IPS-20b (cell line): ENCODE measurements at regions not wholly inside any gene's neighbourhood (a gene's known extent, or its start where the extent isn't known, plus 50 kb on each side); places are given as distances from the start of the nearest gene placed in this dataset.

ENCODE experiments used
- H3K27ac ChIP-seq: one replicate; pipeline ENCODE4 v1.5.1; 2013; ENCODE audit warnings: low read length
- H3K27me3 ChIP-seq: 2 replicates; pipeline ENCODE4 v1.6.1; 2013; ENCODE audit warnings: mild to moderate bottlenecking, low read length, inconsistent platforms; ENCODE audit not compliant: insufficient read depth
- H3K36me3 ChIP-seq: 2 replicates; pipeline ENCODE4 v1.6.1; 2013; ENCODE audit warnings: low read depth, mild to moderate bottlenecking, inconsistent platforms, low read length, moderate library complexity; ENCODE audit not compliant: insufficient read depth
- H3K4me1 ChIP-seq: 2 replicates; pipeline ENCODE4 v1.6.1; 2013; ENCODE audit warnings: mild to moderate bottlenecking, control low read depth, inconsistent platforms, low read length, moderate library complexity; ENCODE audit not compliant: insufficient read depth
- H3K4me3 ChIP-seq: 2 replicates; pipeline ENCODE4 v1.5.1; 2013; ENCODE audit warnings: mild to moderate bottlenecking, low read length, inconsistent platforms
- H3K9ac ChIP-seq: 2 replicates; pipeline ENCODE4 v1.6.1; 2013; ENCODE audit warnings: low read depth, mild to moderate bottlenecking, inconsistent platforms, low read length, moderate library complexity
- H3K9me3 ChIP-seq: 2 replicates; pipeline ENCODE4 v1.6.1; 2013; ENCODE audit warnings: mild to moderate bottlenecking, low read depth, low read length, inconsistent platforms; ENCODE audit not compliant: insufficient read depth

- Histone ChIP-seq H3K36me3 (no peaks in the 10 kb centered on the region), H3K27me3 (no peaks in the 10 kb centered on the region), H3K9me3 (no peaks in the 10 kb centered on the region), H3K9ac (no peak overlapping the region), H3K27ac (no peak overlapping the region), H3K4me1 (no peaks in the 10 kb centered on the region), H3K4me3 (no peak overlapping the region)
Observed at GRCh38 chr20:50373674-50374286, 136.4 kb upstream of the PTPN1 start.

GRCh38 chr20:50374541-50375078, 135.6 kb upstream of the PTPN1 start:
- H3K4me3 ChIP-seq, result no peak overlapping the region
- no peaks in the 10 kb centered on the region for H3K9me3 ChIP-seq
- no peaks in the 10 kb centered on the region for H3K4me1 ChIP-seq
- no peak overlapping the region for H3K27ac ChIP-seq
- H3K36me3 ChIP-seq, result no peaks in the 10 kb centered on the region
- H3K9ac ChIP-seq, result no peak overlapping the region
- H3K27me3 ChIP-seq, result no peaks in the 10 kb centered on the region

GRCh38 chr20:50376179-50376887, 133.8 kb upstream of the PTPN1 start:
- no peaks in the 10 kb centered on the region for H3K27me3 ChIP-seq
- no peak overlapping the region for H3K27ac ChIP-seq
- no peaks in the 10 kb centered on the region for H3K36me3 ChIP-seq
- no peaks in the 10 kb centered on the region for H3K4me1 ChIP-seq
- H3K9ac ChIP-seq, result no peak overlapping the region
- no peak overlapping the region for H3K4me3 ChIP-seq
- no peaks in the 10 kb centered on the region for H3K9me3 ChIP-seq

- H3K27ac ChIP-seq, result no peak overlapping the region
- no peaks in the 10 kb centered on the region for H3K9me3 ChIP-seq
- H3K9ac ChIP-seq, result no peak overlapping the region
- no peaks in the 10 kb centered on the region for H3K4me1 ChIP-seq
- H3K27me3 ChIP-seq, result no peaks in the 10 kb centered on the region
- H3K4me3 ChIP-seq, result no peak overlapping the region
- no peaks in the 10 kb centered on the region for H3K36me3 ChIP-seq
Observed at GRCh38 chr20:50376888-50377459, 133.2 kb upstream of the PTPN1 start.

GRCh38 chr20:50378170-50379000, 131.8 kb upstream of the PTPN1 start:
- H3K4me3 ChIP-seq, result no peak overlapping the region

GRCh38 chr20:50379049-50379990, 130.9 kb upstream of the PTPN1 start:
- Histone ChIP-seq H3K27me3 (no peaks in the 10 kb centered on the region), H3K9me3 (no peaks in the 10 kb centered on the region), H3K27ac (no peak overlapping the region), H3K4me1 (no peaks in the 10 kb centered on the region), H3K9ac (no peak overlapping the region), H3K36me3 (no peaks in the 10 kb centered on the region), H3K4me3 (no peak overlapping the region)

More at GRCh38 chr20:50378170-50379000, 131.8 kb upstream of the PTPN1 start:
- Histone ChIP-seq H3K36me3 (no peaks in the 10 kb centered on the region), H3K27me3 (no peaks in the 10 kb centered on the region), H3K9me3 (no peaks in the 10 kb centered on the region), H3K9ac (no peak overlapping the region), H3K4me1 (no peaks in the 10 kb centered on the region), H3K27ac (no peak overlapping the region)

- H3K36me3 ChIP-seq, result no peaks in the 10 kb centered on the region
- no peaks in the 10 kb centered on the region for H3K27me3 ChIP-seq
- no peaks in the 10 kb centered on the region for H3K9me3 ChIP-seq
- H3K4me1 ChIP-seq, result no peaks in the 10 kb centered on the region
- no peak overlapping the region for H3K9ac ChIP-seq
- H3K4me3 ChIP-seq, result no peak overlapping the region
- no peak overlapping the region for H3K27ac ChIP-seq
Observed at GRCh38 chr20:50379991-50380696, 130.0 kb upstream of the PTPN1 start.

GRCh38 chr20:50380697-50381040, 129.5 kb upstream of the PTPN1 start:
- H3K27ac ChIP-seq, result no peak overlapping the region
- H3K4me1 ChIP-seq, result no peaks in the 10 kb centered on the region

GRCh38 chr20:50381075-50381732, 129.0 kb upstream of the PTPN1 start:
- H3K27ac ChIP-seq, result no peak overlapping the region
- no peaks in the 10 kb centered on the region for H3K4me1 ChIP-seq
- no peaks in the 10 kb centered on the region for H3K9me3 ChIP-seq
- no peak overlapping the region for H3K4me3 ChIP-seq
- no peak overlapping the region for H3K9ac ChIP-seq
- no peaks in the 10 kb centered on the region for H3K36me3 ChIP-seq
- no peaks in the 10 kb centered on the region for H3K27me3 ChIP-seq

More at GRCh38 chr20:50380697-50381040, 129.5 kb upstream of the PTPN1 start:
- Histone ChIP-seq H3K4me3 (no peak overlapping the region), H3K27me3 (no peaks in the 10 kb centered on the region), H3K9ac (no peak overlapping the region), H3K9me3 (no peaks in the 10 kb centered on the region), H3K36me3 (no peaks in the 10 kb centered on the region)
